Upper lobe of left lung (tissue), 6 donors: ENCODE measurements at regions not wholly inside any gene's neighbourhood (a gene's known extent, or its start where the extent isn't known, plus 50 kb on each side); places are given as distances from the start of the nearest gene placed in this dataset.

Source experiments
- ATAC-seq, 2 donors: fragments of 200-7000 bp; cut with Tn5 transposase; one replicate each; pipeline ENCODE4 v1.9.1; 2022; ENCODE audit warnings: mild to moderate bottlenecking in 2 of 2, moderate library complexity in 2 of 2; ENCODE audit not compliant: low FRiP score in 2 of 2
- DNase-seq, 2 donors: peaks; one replicate each; pipeline ENCODE4 v3.0.0-alpha.2; 2019 to 2020
- H3K27ac ChIP-seq, 4 donors: fragments of 200-600 bp; sonication (generic); one replicate each; pipeline ENCODE4 v1.5.1; 2016 to 2019
- H3K27me3 ChIP-seq, 4 donors: fragments of 200-600 bp; sonication (generic); one replicate each; pipeline ENCODE4 v1.5.1; 2017 to 2019
- H3K36me3 ChIP-seq, 4 donors: fragments of 200-600 bp; sonication (generic); one replicate each; pipeline ENCODE4 v1.5.1; 2016 to 2019
- H3K4me1 ChIP-seq, 4 donors: fragments of 200-600 bp; sonication (generic); one replicate each; pipeline ENCODE4 v1.5.1; 2018 to 2019
- H3K4me3 ChIP-seq, 4 donors: fragments of 200-600 bp; sonication (generic); one replicate each; pipeline ENCODE4 v1.5.1; 2017 to 2019; ENCODE audit warnings: mild to moderate bottlenecking in 2 of 4, moderate library complexity in 1 of 4
- H3K9me3 ChIP-seq, 4 donors: fragments of 200-600 bp; sonication (generic); one replicate each; pipeline ENCODE4 v1.5.1; 2018 to 2019
- CTCF ChIP-seq, 6 experiments: fragments of 450-650 bp in 4 of 6; fragments of 200-600 bp in 2 of 6; sonication (generic) in 2 of 6; IDR thresholded peaks; one replicate each; pipeline ENCODE4 v1.5.1; 2016 to 2019; ENCODE audit warnings: antibody characterized with exemption in 6 of 6
- EP300 ChIP-seq, 4 donors: sonication (generic); formaldehyde crosslinking; IDR thresholded peaks; one replicate each; pipeline ENCODE4 v1.5.1; 2017; ENCODE audit warnings: antibody characterized with exemption in 4 of 4, control low read depth in 2 of 4
- POLR2A ChIP-seq, 4 donors: fragments of 450-650 bp; IDR thresholded peaks; one replicate each; pipeline ENCODE4 v1.5.1; 2016 to 2017; ENCODE audit warnings: antibody characterized with exemption in 4 of 4, mild to moderate bottlenecking in 2 of 4
- POLR2AphosphoS5 ChIP-seq, 2 donors: sonication (generic); formaldehyde crosslinking; IDR thresholded peaks; one replicate each; pipeline ENCODE4 v1.5.1; 2017; ENCODE audit warnings: antibody characterized with exemption in 2 of 2
- WGBS, 2 donors: methylation state at CpG; one replicate each; pipeline ENCODE4 v1.1.5; 2017 to 2018; 5-methylcytosine and 5-hydroxymethylcytosine counted together
- donor health status: DM: no; HTN: no; CAD: no; lungs with moderate emphysema.
- donor health status: DM: no; HTN: yes; CAD: no; lungs with severe emphysema.

DNA sequence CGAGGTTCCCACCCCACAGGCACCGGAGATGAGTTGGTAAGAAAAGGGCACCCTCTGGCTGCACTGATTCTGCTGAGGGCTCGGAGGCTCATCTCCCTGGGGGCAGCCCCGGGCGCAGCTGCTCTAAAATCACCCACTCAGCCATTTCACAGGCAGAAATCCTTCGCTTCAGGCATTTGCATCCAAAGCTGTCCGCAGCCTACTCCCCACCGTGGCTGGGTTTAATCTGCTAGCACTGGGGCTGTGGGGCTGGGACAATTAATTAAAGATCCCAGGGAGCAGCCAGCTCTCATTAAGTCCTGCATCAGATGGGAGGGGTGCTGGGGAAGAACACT, 104.3 kb upstream of the PRR20G start:
- no peaks in the 10 kb centered on the region for H3K36me3 ChIP-seq
- H3K27ac ChIP-seq, result no peak overlapping the region
- H3K4me1 ChIP-seq, result peaks cover 0 to 14% (median 0%) of the 10 kb centered on the region in 4 donors
- 69 to 81% methylated on average over 8 of the region's 8 CpGs for WGBS, 2 donors
- no peak for DNase-seq
- no peak for TF ChIP-seq CTCF (IDR thresholded peaks at IDR 0.05)
- no peak for TF ChIP-seq EP300 (IDR thresholded peaks at IDR 0.05)
- H3K4me3 ChIP-seq, result no peak overlapping the region
- ATAC-seq, result no peak
- H3K27me3 ChIP-seq, result no peaks in the 10 kb centered on the region
- no peaks in the 10 kb centered on the region for H3K9me3 ChIP-seq

DNA sequence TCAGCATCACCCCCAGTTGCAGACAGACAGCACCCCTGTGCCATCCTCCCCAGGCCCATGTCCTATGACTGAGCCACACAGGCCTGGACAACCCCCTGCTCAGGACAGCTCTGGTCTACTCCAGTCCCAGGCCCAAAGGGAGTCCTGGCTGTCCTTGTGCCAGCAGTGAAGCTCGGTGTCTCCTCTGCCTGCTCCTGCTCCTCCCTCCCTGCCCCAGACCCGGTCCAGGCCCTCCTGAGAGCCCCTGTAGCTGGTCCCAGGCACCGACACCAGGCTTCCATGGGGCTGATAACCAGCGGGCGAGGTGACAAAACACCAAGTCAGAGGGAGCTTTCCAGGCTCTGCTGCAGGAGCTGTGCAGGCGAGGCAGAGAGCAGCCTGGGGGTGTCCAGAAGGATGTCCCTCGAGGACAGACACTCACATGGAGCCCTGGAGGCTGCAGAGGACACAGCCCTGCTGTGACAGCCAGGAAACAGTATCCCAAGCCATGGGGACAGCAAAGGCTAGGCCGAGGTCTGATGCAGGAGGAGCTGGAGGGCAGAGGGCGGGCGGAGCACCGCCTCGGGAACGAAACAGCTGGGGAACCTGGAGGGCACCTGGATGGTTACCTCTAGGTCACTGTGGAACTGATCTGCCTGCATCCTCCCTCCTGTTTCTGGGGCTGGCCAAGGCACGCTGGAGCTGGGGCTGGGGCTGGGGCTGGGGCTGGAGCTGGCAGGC, 103.8 kb upstream of the PRR20G start:
- WGBS, 2 donors, result 77 to 83% methylated on average over 4 to 12 of the region's 14 CpGs
- Histone ChIP-seq H3K27ac (no peak overlapping the region), H3K4me3 (no peak overlapping the region), H3K36me3 (no peaks in the 10 kb centered on the region), H3K9me3 (no peaks in the 10 kb centered on the region), H3K4me1 (peaks cover 0 to 8% (median 0%) of the 10 kb centered on the region in 4 donors), H3K27me3 (no peaks in the 10 kb centered on the region)
- TF ChIP-seq POLR2A (IDR thresholded peaks at IDR 0.05) (no peak), EP300 (IDR thresholded peaks at IDR 0.05) (no peak), POLR2AphosphoS5 (IDR thresholded peaks at IDR 0.05) (no peak)
- peak in 1 of 2 donors; percentile 15 for DNase-seq
- no peak for ATAC-seq

DNA sequence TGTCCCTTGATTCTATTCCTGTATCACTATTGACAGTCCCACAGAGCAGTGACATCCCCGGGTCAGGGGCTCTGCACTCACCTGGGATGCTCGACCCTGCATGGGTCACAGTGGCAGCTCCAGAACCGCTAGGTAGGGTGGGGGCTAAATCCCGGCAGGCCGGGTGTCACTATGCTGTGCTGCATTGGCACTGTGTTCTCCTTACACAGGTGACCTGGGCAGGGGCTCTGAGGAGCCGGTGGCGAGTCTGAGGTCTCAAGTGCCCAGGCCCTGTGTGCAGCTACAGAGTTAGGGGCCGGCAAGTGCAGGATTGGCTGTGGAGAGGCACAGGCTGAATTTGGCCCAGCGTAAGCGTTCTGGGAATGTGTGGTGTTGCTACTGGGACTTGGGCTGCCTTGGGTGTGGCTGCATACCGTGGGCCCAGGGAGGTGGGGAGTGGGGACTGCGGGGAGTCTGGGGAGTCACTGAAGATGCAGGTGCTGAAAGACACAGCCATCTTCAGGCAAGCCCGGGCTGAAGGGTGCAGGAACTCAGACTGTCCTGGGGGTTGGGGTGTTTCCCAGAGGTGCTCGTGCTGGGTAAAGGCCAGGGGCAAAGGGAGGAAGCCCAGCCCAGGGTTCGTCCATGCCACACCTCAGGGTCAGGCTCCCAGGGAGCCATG, 102.6 kb upstream of the PRR20G start:
- Histone ChIP-seq H3K4me3 (no peak overlapping the region), H3K4me1 (no peaks in the 10 kb centered on the region), H3K9me3 (no peaks in the 10 kb centered on the region), H3K27me3 (no peaks in the 10 kb centered on the region), H3K27ac (no peak overlapping the region), H3K36me3 (no peaks in the 10 kb centered on the region)
- TF ChIP-seq POLR2A (IDR thresholded peaks at IDR 0.05), result no peak
- no peak for TF ChIP-seq POLR2AphosphoS5 (IDR thresholded peaks at IDR 0.05)
- no peak for TF ChIP-seq EP300 (IDR thresholded peaks at IDR 0.05)
- no peak for TF ChIP-seq CTCF (IDR thresholded peaks at IDR 0.05)
- DNase-seq (peak in 1 of 2 donors; percentile 12), ATAC-seq (peak in 1 of 2 donors; percentile 47)
- 74 to 81% methylated on average over 11 to 15 of the region's 15 CpGs for WGBS, 2 donors

- Histone ChIP-seq H3K4me3 (no peak overlapping the region), H3K27ac (peak overlapping the region in 1 of 4 donors; percentile 48), H3K9me3 (no peaks in the 10 kb centered on the region), H3K36me3 (no peaks in the 10 kb centered on the region), H3K27me3 (no peaks in the 10 kb centered on the region), H3K4me1 (no peaks in the 10 kb centered on the region)
- DNase-seq (peak in 1 of 2 donors; percentile 6), ATAC-seq (no peak)
- WGBS, 2 donors, result 88% methylated on average over 2 of the region's 2 CpGs; no CpG with 5 or more reads in 1 of the 2 donors
- TF ChIP-seq POLR2AphosphoS5 (IDR thresholded peaks at IDR 0.05), result no peak
- no peak for TF ChIP-seq CTCF (IDR thresholded peaks at IDR 0.05)
- no peak for TF ChIP-seq EP300 (IDR thresholded peaks at IDR 0.05)
- no peak for TF ChIP-seq POLR2A (IDR thresholded peaks at IDR 0.05)
These were observed 102.1 kb upstream of the PRR20G start for GRCh38 chr3:127389913-127390312.

DNA sequence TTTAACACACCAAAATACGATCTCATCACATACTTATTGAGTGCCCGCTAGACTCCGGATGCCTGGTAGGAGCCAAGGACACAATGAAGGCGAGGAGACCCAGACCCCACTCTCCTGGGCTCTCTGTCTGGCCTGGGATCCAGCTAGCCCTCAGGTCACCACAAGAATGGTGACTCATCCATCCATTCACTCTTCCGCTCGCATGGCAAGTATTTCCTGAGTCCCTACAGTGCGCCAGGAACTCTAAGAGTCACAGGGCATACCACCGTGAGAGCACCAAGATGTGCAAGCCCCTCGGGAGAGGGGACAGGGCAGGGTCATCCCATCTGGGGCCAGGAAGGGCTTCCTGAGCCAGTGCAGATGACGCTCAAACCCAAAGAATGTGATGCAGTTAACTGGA, 101.6 kb upstream of the PRR20G start:
- Histone ChIP-seq H3K36me3 (no peaks in the 10 kb centered on the region), H3K4me1 (no peaks in the 10 kb centered on the region), H3K9me3 (no peaks in the 10 kb centered on the region), H3K27ac (peak overlapping the region in 1 of 4 donors; percentile 48), H3K27me3 (no peaks in the 10 kb centered on the region), H3K4me3 (no peak overlapping the region)
- TF ChIP-seq POLR2A (IDR thresholded peaks at IDR 0.05), result no peak
- 80 to 84% methylated on average over 10 of the region's 10 CpGs for WGBS, 2 donors
- no peak for DNase-seq
- no peak for ATAC-seq

- DNase-seq (no peak), ATAC-seq (no peak)
- WGBS, 2 donors, result 64 to 69% methylated on average over 2 to 9 of the region's 9 CpGs
- no peaks in the 10 kb centered on the region for H3K9me3 ChIP-seq
- H3K36me3 ChIP-seq, result no peaks in the 10 kb centered on the region
- H3K27ac ChIP-seq, result no peak overlapping the region
- H3K27me3 ChIP-seq, result no peaks in the 10 kb centered on the region
- no peaks in the 10 kb centered on the region for H3K4me1 ChIP-seq
- no peak overlapping the region for H3K4me3 ChIP-seq
- TF ChIP-seq POLR2A (IDR thresholded peaks at IDR 0.05), result no peak
- no peak for TF ChIP-seq CTCF (IDR thresholded peaks at IDR 0.05)
- TF ChIP-seq POLR2AphosphoS5 (IDR thresholded peaks at IDR 0.05), result no peak
These were observed 100.6 kb upstream of the PRR20G start for GRCh38 chr3:127388427-127388826.
